HG02970 (cell line): ENCODE measurements at regions not wholly inside any gene's neighbourhood (a gene's known extent, or its start where the extent isn't known, plus 50 kb on each side); places are given as distances from the start of the nearest gene placed in this dataset.

ENCODE experiments used
- ATAC-seq: cut with Tn5 transposase; IDR thresholded peaks from one replicate; pipeline ENCODE4 v1.9.1; 2021; ENCODE audit warnings: mild to moderate bottlenecking, moderate library complexity, moderate number of reproducible peaks; ENCODE audit not compliant: unreplicated experiment, low FRiP score

GRCh38 chr14:61891810-61892209 is 129.6 kb downstream of the SNAPC1 start:
- ATAC-seq = no peak

GRCh38 chr14:61893371-61893940 is 131.2 kb downstream of the SNAPC1 start:
- no peak for ATAC-seq

GRCh38 chr14:61894452-61895077 is 132.3 kb downstream of the SNAPC1 start:
- no peak for ATAC-seq

GRCh38 chr14:61897300-61897699 is 135.1 kb downstream of the SNAPC1 start:
- ATAC-seq = no peak

- no peak for ATAC-seq
Observed at GRCh38 chr14:61898568-61898967, 136.3 kb downstream of the SNAPC1 start.

- ATAC-seq = no peak
Observed at GRCh38 chr14:61899497-61899896, 137.3 kb downstream of the SNAPC1 start.

- no peak for ATAC-seq
Observed at GRCh38 chr14:61904946-61905345, 142.7 kb downstream of the SNAPC1 start.

- ATAC-seq = no peak
Observed at GRCh38 chr14:61911574-61911973, 149.4 kb downstream of the SNAPC1 start.

- no peak for ATAC-seq
Observed at GRCh38 chr14:61918998-61919397, 156.8 kb downstream of the SNAPC1 start.

GRCh38 chr14:61923348-61923747 is 161.1 kb downstream of the SNAPC1 start:
- ATAC-seq = no peak

- no peak for ATAC-seq
Observed at GRCh38 chr14:61925043-61925442, 162.8 kb downstream of the SNAPC1 start.

- ATAC-seq = no peak
Observed at GRCh38 chr14:61925732-61926435, 163.7 kb downstream of the SNAPC1 start.

- no peak for ATAC-seq
Observed at GRCh38 chr14:61927060-61927459, 164.8 kb downstream of the SNAPC1 start.

GRCh38 chr14:61927520-61927919 is 165.3 kb downstream of the SNAPC1 start:
- no peak for ATAC-seq

- no peak for ATAC-seq
Observed at GRCh38 chr14:61928300-61928699, 166.1 kb downstream of the SNAPC1 start.

- ATAC-seq = no peak
Observed at GRCh38 chr14:61928701-61929100, 166.5 kb downstream of the SNAPC1 start.

GRCh38 chr14:61929651-61930050 is 167.4 kb downstream of the SNAPC1 start:
- ATAC-seq = no peak

- no peak for ATAC-seq
Observed at GRCh38 chr14:61930101-61930857, 168.1 kb downstream of the SNAPC1 start.

GRCh38 chr14:61932974-61933373 is 170.8 kb downstream of the SNAPC1 start:
- ATAC-seq = no peak

- no peak for ATAC-seq
Observed at GRCh38 chr14:61934385-61934784, 172.2 kb downstream of the SNAPC1 start.

- no peak for ATAC-seq
Observed at GRCh38 chr14:61939776-61940175, 177.6 kb downstream of the SNAPC1 start.
